ENCODE measurements at regions not wholly inside any gene's neighbourhood (a gene's known extent, or its start where the extent isn't known, plus 50 kb on each side); places are given as distances from the start of the nearest gene placed in this dataset.
A peak's percentile ranks its signal among the peaks of the same experiment; 100 is the strongest.
"Not testable (repeated sequence)": the region's sequence is repeated elsewhere in the genome, so short reads cannot be mapped to it uniquely, and the experiment has no call there.

GRCh38 chr10:123270806-123271205 lies 116.6 kb downstream of the BUB3 start:
- no peak for DNase-seq

GRCh38 chr10:123272171-123272570 lies 118.0 kb downstream of the BUB3 start:
- no peak for DNase-seq

GRCh38 chr10:123274306-123275135 lies 120.3 kb downstream of the BUB3 start:
- DNase-seq, result peak; percentile 94

- DNase-seq, result peak; percentile 81
Measured at GRCh38 chr10:123275136-123275564, 120.9 kb downstream of the BUB3 start.

GRCh38 chr10:123278445-123278844 lies 124.2 kb downstream of the BUB3 start:
- no peak for DNase-seq

- not testable (repeated sequence) for DNase-seq
Measured at GRCh38 chr10:123283371-123283770, 129.2 kb downstream of the BUB3 start.

GRCh38 chr10:123284022-123284421 lies 129.8 kb downstream of the BUB3 start:
- peak; percentile 11 for DNase-seq

GRCh38 chr10:123287594-123288247 lies 133.5 kb downstream of the BUB3 start:
- no peak for DNase-seq

GRCh38 chr10:123289432-123289831 lies 135.2 kb downstream of the BUB3 start:
- DNase-seq, result no peak

- no peak for DNase-seq
Measured at GRCh38 chr10:123294109-123294508, 139.9 kb downstream of the BUB3 start.

DNA sequence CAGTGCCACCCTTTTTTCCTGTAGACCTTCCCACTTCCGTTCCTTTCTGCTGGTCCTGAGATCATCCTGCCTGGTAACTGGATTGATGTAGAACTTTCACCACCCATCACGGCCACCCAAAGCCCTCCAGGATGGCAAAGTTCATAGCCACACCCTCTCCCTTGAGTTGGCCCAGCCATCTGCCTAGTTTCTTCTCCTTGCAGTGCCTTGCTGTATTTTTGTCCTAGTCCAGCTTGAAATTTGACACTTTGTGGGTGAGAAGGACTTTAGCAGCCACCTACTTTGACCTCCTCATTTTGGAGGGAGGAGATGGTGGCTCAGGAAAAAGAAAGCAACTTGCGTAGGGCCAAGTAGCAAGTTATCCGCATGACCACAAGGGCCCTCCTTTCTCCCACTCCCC lies 140.7 kb downstream of the BUB3 start:
- no peak for DNase-seq

- no peak for DNase-seq
Measured at GRCh38 chr10:123295644-123296043, 141.4 kb downstream of the BUB3 start.

DNA sequence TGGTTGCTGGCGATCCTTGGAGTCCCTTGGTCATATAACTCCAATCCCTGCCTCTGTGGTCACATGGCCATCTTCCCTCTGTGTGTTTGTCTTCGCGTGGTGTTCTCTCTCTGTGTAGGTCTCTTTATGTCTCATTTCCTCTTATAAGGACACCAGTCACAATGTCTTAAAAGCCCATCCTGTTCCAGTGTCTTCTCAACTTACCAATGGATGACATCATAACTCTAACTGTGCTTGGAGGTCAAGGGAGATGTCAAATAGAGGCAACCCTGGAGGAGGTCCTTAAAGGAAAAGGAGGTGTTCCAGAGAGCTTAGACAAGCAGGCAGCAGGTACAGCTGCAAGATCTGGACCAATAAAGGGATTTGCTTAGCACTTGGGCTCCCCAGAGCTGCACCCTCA lies 143.0 kb downstream of the BUB3 start:
- no peak for DNase-seq

DNA sequence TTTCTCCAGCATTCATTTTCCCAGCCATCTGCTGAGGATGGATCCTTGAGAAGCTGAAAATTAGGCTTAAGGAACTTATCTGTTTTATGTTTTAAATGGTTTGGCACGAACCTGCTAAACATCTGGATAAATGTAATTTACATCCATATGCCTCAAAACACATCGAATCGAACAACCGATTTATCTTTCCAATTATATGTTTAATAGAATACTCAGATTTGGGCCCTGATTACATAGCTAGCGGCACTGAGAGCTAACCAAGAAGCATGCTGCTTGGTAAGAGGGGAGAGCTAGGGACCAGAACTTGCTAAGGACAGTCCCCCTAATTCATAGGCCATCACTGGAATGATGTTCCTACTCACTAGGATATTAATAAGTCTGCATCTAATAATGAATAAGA lies 144.4 kb downstream of the BUB3 start:
- DNase-seq, result no peak

DNA sequence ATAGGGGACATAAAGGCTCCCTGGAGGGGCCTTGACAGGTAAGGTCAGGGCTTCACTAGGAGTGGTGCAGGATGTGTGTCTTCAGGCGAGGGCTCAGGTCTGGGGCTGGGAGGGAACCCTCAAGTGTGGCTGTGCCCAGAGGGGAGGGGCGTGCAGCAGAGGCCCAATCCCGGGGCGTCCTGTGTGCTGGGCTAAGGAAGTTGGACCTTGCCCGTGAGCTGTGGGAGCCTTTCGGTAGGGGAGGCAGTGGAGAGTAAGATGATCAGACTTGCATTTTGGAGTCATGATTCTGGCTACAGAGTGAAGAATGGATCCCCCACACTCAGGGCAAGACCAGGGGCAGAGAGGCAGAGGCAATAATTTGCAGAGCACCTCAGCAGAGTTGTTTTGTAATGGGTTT lies 145.4 kb downstream of the BUB3 start:
- no peak for DNase-seq

- DNase-seq, result peak; percentile 49
Measured at GRCh38 chr10:123301077-123301857, 147.1 kb downstream of the BUB3 start.

DNA sequence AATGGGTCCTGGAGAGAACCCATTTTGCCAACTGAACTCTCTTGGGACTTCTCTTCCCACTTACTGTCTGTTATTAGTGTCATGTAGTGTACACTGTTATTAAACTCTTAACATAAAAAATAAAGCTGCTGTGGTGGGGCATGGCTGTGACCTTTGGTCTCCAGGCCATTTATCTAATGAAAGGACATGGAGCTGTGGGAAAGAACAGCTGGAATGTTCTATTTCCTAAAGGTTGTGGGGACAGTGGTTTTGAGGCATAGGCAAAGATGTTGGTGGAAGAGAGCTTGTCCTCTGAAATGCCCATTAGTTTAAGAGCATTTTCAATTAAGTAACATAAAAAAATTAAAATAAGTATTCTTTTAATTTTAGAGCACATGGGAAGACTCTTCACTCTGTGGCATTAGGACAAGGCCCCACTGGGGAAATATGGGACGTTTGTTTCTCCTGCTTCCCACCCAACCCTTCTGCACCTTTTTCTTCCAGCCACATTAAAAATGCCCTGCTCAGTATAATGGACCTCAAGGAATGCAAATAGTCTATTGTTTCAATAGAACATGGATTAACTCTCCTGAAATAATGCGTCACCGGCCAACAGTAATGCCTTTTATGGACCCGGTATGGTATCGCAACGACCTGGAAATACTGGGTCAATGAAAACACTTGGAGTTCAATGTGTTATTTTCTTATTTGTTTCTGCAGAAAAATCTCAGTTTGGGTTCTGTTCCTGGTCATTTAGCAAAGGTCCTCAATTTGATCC lies 149.6 kb downstream of the BUB3 start:
- no peak for DNase-seq

- no peak for DNase-seq
Measured at GRCh38 chr10:123305671-123306070, 151.5 kb downstream of the BUB3 start.

GRCh38 chr10:123306290-123306689 lies 152.1 kb downstream of the BUB3 start:
- no peak for DNase-seq

- no peak for DNase-seq
Measured at GRCh38 chr10:123309731-123310130, 155.5 kb downstream of the BUB3 start.

DNA sequence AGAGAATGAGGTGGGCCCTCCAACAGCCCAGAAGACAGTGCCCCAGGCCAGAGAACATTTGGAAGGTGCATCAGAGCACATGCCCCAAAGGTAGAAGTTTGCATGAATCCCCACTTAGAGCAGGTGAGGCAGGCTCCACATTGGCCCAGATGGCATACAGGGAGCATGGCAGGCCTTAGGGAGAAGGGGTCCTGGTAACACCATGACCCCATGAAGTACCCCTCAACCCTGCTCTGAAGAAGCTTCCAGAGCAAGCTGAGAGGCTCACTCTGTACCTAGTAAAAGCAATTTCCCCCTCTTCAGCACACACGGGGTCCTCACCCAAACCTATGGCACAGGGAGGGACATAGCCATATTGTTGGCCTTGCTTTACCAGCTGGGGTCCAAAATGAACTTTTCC lies 162.6 kb downstream of the BUB3 start:
- no peak for DNase-seq

GRCh38 chr10:123318516-123318915 lies 164.3 kb downstream of the BUB3 start:
- no peak for DNase-seq

- no peak for DNase-seq
Measured at GRCh38 chr10:123320091-123320490, 165.9 kb downstream of the BUB3 start.

Measured in NCI-H1092 treated with DMSO at 0.1 percent for 48 hours (cell line).